NCI-H1105 (cell line): ENCODE measurements at regions not wholly inside any gene's neighbourhood (a gene's known extent, or its start where the extent isn't known, plus 50 kb on each side); places are given as distances from the start of the nearest gene placed in this dataset.

Source experiments
- DNase-seq: peaks from one replicate; lab custom pipeline; 2025; lab: John Stamatoyannopoulos, UW

DNA sequence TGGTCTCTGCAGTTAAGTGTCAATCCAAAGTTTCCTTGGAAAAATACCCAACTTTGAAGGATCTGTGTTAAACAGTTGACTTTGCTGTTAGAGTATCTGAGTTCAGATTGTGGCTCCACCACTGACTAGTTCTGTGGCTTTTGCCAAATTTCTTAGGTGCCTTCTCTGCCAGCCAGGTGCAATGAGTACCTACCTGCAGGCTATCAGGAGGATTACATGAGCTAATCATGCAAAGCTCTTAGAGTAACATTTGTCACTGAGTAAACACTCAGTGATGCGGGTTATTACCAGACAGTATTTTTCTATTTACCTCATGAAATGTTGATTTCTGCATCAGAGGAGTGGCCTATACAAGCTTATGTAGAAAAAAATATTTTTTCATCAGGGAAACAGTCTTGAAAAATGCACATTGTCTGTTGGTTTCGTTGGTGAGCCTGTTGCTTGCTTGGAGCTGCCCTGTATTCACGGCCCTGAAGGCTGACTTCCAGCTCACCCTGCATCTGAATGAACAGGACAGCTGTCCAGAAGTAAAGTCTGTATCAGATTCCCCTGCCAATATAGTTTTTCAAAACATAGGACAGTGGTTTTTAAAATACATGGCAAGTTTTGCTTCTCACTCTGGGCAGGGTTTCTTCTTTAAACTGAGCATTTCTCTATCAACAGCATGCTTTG, 235.1 kb downstream of the CDCA7 start:
- DNase-seq, result peak; percentile 21

- DNase-seq, result peak; percentile 90
These were observed 235.7 kb downstream of the CDCA7 start for GRCh38 chr2:173590276-173590861.

DNA sequence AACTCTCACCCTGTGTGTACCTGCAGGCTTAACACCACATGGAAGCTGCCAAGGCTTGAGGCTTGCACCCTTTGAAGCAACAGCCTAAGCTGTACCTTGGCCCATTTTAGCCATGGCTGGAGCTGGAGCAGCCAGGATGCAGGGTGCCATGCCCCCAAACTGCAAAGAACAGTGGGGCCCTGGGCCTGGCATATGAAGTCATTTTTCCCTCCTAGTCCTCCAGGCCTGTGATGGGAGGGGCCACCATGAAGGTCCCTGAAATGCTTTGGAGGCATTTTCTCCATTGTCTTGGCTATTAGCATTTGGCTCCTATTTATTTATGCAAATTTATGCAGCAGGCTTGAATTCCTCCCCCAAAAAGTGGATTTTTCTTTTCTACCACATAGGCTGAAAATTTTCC, 238.4 kb downstream of the CDCA7 start:
- DNase-seq, result no peak

- DNase-seq, result no peak
These were observed 241.6 kb downstream of the CDCA7 start for GRCh38 chr2:173596244-173596643.

DNA sequence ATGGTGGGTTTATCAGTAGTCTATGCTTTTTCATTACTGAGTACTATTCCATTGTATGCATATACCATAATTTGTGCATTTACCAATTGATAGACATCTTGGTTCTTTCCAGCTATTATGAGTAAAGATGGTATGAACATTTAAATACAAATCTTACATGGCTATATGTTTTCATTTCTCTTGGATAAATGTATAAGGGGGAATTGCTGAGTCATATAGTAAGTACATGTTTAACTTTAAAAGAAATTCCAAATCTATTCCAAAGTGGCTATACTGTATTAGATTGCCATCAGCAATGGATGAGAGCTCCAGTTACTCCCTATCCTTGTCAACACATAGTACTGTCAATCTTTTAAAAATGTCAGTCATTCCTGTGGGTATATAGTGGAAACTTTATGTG, 243.9 kb downstream of the CDCA7 start:
- DNase-seq, result no peak

DNA sequence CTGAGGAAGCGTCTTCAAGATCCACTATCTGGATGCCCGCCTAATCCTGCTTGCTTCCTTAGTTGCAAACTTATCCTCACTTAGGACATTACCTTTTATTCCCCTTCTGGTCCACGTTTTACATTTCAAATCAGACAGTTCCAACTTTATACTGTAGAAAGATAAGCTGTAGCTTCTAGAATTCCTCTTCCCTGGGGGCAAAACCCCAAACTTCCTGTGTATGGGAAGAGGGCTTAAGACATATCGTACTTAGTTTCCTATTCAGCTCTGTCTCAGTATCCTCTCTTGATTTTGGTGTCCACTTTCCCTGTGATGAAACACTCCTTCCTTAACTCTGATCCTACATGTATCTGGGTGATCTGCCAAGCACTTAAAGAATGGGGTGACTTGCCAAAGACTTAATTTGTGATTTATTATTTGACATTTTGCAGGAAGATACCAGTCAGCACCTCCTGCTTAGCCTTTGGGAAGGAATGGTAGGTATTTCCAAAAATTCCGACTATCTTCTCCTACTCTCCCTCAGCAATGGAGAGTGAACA, 245.2 kb downstream of the CDCA7 start:
- no peak for DNase-seq

GRCh38 chr2:173602153-173602795, 247.6 kb downstream of the CDCA7 start:
- DNase-seq, result no peak

DNA sequence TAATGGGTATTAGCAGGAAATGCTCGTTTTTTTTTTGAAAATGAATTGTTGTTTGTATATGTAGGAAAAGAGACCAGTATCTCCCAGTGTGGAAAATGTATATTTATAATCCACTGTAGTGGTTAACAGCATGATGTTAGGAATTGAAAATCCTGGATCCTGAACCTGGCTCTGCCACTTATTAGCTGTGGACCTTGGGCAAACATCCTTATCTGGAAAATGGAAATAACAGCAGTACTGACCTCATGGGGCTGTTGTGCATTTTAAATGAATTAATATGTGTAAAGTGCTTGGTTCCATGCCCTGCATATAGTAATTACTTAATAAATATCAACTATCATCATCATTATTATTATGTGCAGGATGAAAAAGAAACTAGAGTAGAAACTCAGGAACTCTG, 251.3 kb downstream of the CDCA7 start:
- DNase-seq, result no peak

GRCh38 chr2:173606619-173607248, 252.1 kb downstream of the CDCA7 start:
- DNase-seq, result no peak

GRCh38 chr2:173607606-173608311, 253.1 kb downstream of the CDCA7 start:
- no peak for DNase-seq

DNA sequence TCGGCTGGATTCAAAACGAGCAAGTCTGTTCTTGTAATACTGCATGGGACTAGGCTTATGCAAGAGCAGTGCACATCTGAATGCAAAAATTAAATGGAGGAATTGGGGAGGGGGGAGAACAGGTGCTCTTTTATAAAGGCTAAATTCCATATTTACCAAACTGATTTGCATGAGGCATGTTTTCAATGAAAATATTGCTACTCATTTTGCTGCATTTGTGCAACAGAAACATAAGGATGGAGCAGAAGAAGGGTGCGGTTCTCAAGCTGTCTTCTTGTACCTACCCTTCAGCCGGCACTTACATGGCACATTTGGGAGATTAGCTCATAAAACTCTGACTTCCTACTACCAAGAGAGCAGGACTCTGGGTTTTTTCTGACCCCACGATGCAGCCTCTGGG, 256.4 kb downstream of the CDCA7 start:
- DNase-seq, result no peak

GRCh38 chr2:173612354-173612753, 257.7 kb downstream of the CDCA7 start:
- DNase-seq, result no peak

DNA sequence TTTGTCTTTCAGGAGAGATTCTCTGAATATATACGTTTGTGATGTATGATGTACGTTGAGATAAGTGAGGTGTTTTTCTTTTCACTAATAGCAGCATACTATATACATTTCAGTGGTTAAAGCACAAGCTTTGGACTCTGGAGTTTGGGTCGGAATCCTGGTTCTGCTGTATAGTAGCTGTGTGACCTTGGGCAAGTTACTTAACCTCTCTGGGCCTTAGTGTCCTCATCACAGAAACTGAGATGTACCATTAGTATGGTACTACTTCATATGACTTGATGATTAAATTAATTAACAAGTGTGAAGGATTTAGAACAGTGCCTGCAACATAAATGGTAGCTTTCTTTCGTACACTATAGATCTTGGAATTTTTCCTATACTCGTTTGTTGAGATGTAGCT, 258.7 kb downstream of the CDCA7 start:
- no peak for DNase-seq

- no peak for DNase-seq
These were observed 259.7 kb downstream of the CDCA7 start for GRCh38 chr2:173614265-173614930.

- no peak for DNase-seq
These were observed 269.0 kb downstream of the CDCA7 start for GRCh38 chr2:173623438-173624319.

DNA sequence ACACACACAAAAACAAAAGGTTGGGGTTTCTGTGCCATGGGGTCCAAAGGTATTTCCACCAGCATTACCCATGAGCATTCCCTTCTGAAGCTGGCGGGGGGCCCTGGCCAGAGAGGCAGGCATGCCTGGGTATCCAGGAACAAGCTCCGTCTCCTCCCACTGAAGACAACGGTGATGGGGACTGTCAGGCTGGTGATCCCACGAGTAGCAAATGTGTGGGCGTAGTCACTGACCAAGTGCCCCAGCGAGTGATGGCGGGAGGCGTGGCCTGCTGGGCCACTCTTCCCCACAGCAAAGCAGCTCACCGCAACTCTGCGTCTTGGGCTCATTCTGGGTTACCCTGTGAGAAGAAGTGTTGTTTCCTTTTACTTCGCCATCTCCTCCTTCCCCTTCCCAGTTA, 270.6 kb downstream of the CDCA7 start:
- no peak for DNase-seq

DNA sequence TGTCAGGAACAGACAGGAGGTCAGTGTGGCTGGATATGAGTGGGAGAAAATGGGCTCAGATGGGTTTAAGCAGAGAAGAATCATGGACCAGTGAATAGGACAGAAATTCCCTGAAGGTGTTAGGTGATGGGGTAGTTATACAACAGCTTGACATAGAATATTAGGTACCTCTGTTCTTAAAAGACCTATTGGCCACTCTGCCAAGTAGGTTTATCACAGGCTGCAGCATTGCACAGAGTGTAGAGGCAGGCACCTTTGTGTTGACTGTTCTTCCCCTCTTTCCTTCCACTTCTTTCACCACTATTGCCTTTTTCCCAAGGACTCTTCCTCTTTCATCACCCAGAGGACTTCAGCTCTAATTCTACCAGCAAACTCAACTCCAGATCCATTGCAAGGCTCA, 274.4 kb downstream of the CDCA7 start:
- DNase-seq, result no peak

GRCh38 chr2:173630425-173631126, 275.9 kb downstream of the CDCA7 start:
- DNase-seq, result no peak

DNA sequence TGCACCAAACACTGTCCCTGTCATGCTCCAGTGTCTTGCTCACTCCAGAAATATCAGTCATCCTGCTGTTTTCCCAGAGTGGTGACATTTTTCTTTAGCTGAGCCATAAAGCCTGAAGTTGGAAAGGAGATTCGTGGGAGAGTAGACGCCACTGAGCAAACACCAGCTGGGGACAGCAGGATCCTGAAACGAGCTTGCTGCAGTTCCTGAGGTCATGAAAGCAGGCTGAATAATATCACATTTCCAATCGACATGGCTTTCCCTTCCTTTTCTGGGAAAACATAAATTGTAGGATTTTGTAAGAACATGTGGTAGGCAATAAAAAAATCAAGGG, 276.4 kb downstream of the CDCA7 start:
- DNase-seq, result no peak

- no peak for DNase-seq
These were observed 289.5 kb downstream of the CDCA7 start for GRCh38 chr2:173644146-173644545.
